Stomach (tissue), 8 donors: ENCODE measurements at regions not wholly inside any gene's neighbourhood (a gene's known extent, or its start where the extent isn't known, plus 50 kb on each side); places are given as distances from the start of the nearest gene placed in this dataset.
"Not testable (repeated sequence)": the region's sequence is repeated elsewhere in the genome, so short reads cannot be mapped to it uniquely, and the experiment has no call there.

Experiments used
- DNase-seq, 2 donors: peaks; one replicate each; pipeline versions ENCODE4 v3.0.0 to v3.0.0-alpha.2; 2013 to 2019
- H3K27ac ChIP-seq, 5 donors: fragments of 200-600 bp in 4 of 5; sonication (generic) in 4 of 5; one replicate each; pipeline ENCODE4 v1.5.1; 2013 to 2019; ENCODE audit warnings: mild to moderate bottlenecking in 1 of 5, moderate library complexity in 1 of 5
- H3K27me3 ChIP-seq, 3 donors: fragments of 200-600 bp; sonication (generic); one replicate each; pipeline ENCODE4 v1.5.1; 2017 to 2019; ENCODE audit warnings: mixed run types in 1 of 3
- H3K36me3 ChIP-seq, 4 donors: fragments of 200-600 bp; sonication (generic); 1 replicate in 3 of 4; 2 replicates in 1 of 4; pipeline ENCODE4 v1.5.1; 2016 to 2019
- H3K4me1 ChIP-seq, 4 donors: fragments of 200-600 bp; sonication (generic); one replicate each; pipeline ENCODE4 v1.5.1; 2016 to 2019
- H3K4me3 ChIP-seq, 4 donors: fragments of 200-600 bp; sonication (generic) in 3 of 4; one replicate each; pipeline ENCODE4 v1.5.1; 2016 to 2019; ENCODE audit warnings: mild to moderate bottlenecking in 1 of 4
- H3K9me3 ChIP-seq, 4 donors: fragments of 200-600 bp; sonication (generic); one replicate each; pipeline ENCODE4 v1.5.1; 2016 to 2019
- CTCF ChIP-seq, 7 experiments: fragments of 450-650 bp in 4 of 7; fragments of 200-600 bp in 3 of 7; sonication (generic) in 3 of 7; IDR thresholded peaks; one replicate each; pipeline ENCODE4 v1.5.1; 2016 to 2019; ENCODE audit warnings: antibody characterized with exemption in 7 of 7, control low read depth in 2 of 7, mild to moderate bottlenecking in 1 of 7
- EP300 ChIP-seq: sonication (generic); formaldehyde crosslinking; IDR thresholded peaks from one replicate; pipeline ENCODE4 v1.6.1; 2017; ENCODE audit warnings: antibody characterized with exemption
- POLR2A ChIP-seq, 4 donors: fragments of 450-650 bp; IDR thresholded peaks; one replicate each; pipeline ENCODE4 v1.6.1; 2016; ENCODE audit warnings: antibody characterized with exemption in 4 of 4, control low read depth in 2 of 4, mild to moderate bottlenecking in 1 of 4, moderate library complexity in 1 of 4
- POLR2AphosphoS5 ChIP-seq, 3 donors: sonication (generic); formaldehyde crosslinking; IDR thresholded peaks; one replicate each; pipeline ENCODE4 v1.6.1; 2016; ENCODE audit warnings: antibody characterized with exemption in 3 of 3
- WGBS, 5 donors: extraction: QIAGEN DNeasy Blood & Tissue Kit in 3 of 5; methylation state at CpG; one replicate each; pipeline versions ENCODE4 v1.1.5 to v1.1.7; 2013 to 2018; 5-methylcytosine and 5-hydroxymethylcytosine counted together
- intact Hi-C: fragments of 100-400 bp; cut with DNase I; formaldehyde crosslinking; loops from one replicate; pipeline ENCODE4 v1.15.1; 2023; ENCODE audit warnings: low total_unique reads
- donor health status: healthy with polysubstance abuse.
- donor health status: Bipolar disorder and iron deficiency.
- donor health status: healthy.

- no peak overlapping the region for H3K4me3 ChIP-seq
- no peaks in the 10 kb centered on the region for H3K4me1 ChIP-seq
- intact Hi-C loops = no loop called here
- no peaks in the 10 kb centered on the region for H3K27me3 ChIP-seq
- no peaks in the 10 kb centered on the region for H3K36me3 ChIP-seq
- H3K27ac ChIP-seq = no peak overlapping the region
- peaks cover 8 to 26% (median 11%) of the 10 kb centered on the region in 4 donors for H3K9me3 ChIP-seq
- DNase-seq = no peak
- TF ChIP-seq EP300 = no peak
- no peak for TF ChIP-seq CTCF (IDR thresholded peaks at IDR 0.05)
- TF ChIP-seq POLR2A (IDR thresholded peaks at IDR 0.05) = no peak
- no peak for TF ChIP-seq POLR2AphosphoS5 (IDR thresholded peaks at IDR 0.05)
Observed at GRCh38 chr5:51162245-51162644, 221.0 kb upstream of the ISL1 start.

- H3K27me3 ChIP-seq = not testable (repeated sequence)
Observed at GRCh38 chr5:51165621-51166020, 217.6 kb upstream of the ISL1 start.

GRCh38 chr5:51172903-51173626 is 210.2 kb upstream of the ISL1 start:
- Histone ChIP-seq H3K4me3 (no peak overlapping the region), H3K27me3 (no peaks in the 10 kb centered on the region), H3K27ac (no peak overlapping the region), H3K36me3 (no peaks in the 10 kb centered on the region), H3K4me1 (no peaks in the 10 kb centered on the region), H3K9me3 (no peaks in the 10 kb centered on the region)
- intact Hi-C loops = no loop called here
- 55 to 64% (median 59%) methylated on average over 7 of the region's 7 CpGs for WGBS, 5 donors
- DNase-seq = no peak
- TF ChIP-seq EP300 (no peak), POLR2AphosphoS5 (IDR thresholded peaks at IDR 0.05) (no peak), POLR2A (IDR thresholded peaks at IDR 0.05) (no peak), CTCF (IDR thresholded peaks at IDR 0.05) (no peak)

More at GRCh38 chr5:51165621-51166020, 217.6 kb upstream of the ISL1 start:
- intact Hi-C loops, H3K27ac ChIP-seq, H3K4me1 ChIP-seq, H3K36me3 ChIP-seq, DNase-seq, H3K4me3 ChIP-seq: not testable (repeated sequence)
- H3K9me3 ChIP-seq = peaks cover 8 to 17% (median 11%) of the 10 kb centered on the region in 4 donors
- 89 to 97% (median 92%) methylated on average over 12 of the region's 12 CpGs for WGBS, 5 donors

GRCh38 chr5:51181208-51181894 is 201.9 kb upstream of the ISL1 start:
- Histone ChIP-seq H3K9me3 (no peaks in the 10 kb centered on the region), H3K27ac (no peak overlapping the region), H3K4me1 (no peaks in the 10 kb centered on the region), H3K36me3 (no peaks in the 10 kb centered on the region), H3K4me3 (no peak overlapping the region), H3K27me3 (no peaks in the 10 kb centered on the region)
- no peak for DNase-seq
- 52 to 63% (median 61%) methylated on average over 3 of the region's 3 CpGs for WGBS, 5 donors
- intact Hi-C loops = no loop called here
- no peak for TF ChIP-seq EP300
- no peak for TF ChIP-seq CTCF (IDR thresholded peaks at IDR 0.05)
- no peak for TF ChIP-seq POLR2A (IDR thresholded peaks at IDR 0.05)
- TF ChIP-seq POLR2AphosphoS5 (IDR thresholded peaks at IDR 0.05) = no peak

GRCh38 chr5:51185850-51186329 is 197.4 kb upstream of the ISL1 start:
- H3K4me3 ChIP-seq = no peak overlapping the region
- H3K9me3 ChIP-seq = no peaks in the 10 kb centered on the region
- H3K27ac ChIP-seq = no peak overlapping the region
- no peaks in the 10 kb centered on the region for H3K36me3 ChIP-seq
- 62 to 85% (median 78%) methylated on average over 4 of the region's 4 CpGs for WGBS, 5 donors
- peak in 1 of 2 donors; percentile 3 for DNase-seq
- no peak for TF ChIP-seq POLR2AphosphoS5 (IDR thresholded peaks at IDR 0.05)
- TF ChIP-seq CTCF (IDR thresholded peaks at IDR 0.05) = no peak
- no peak for TF ChIP-seq EP300
- TF ChIP-seq POLR2A (IDR thresholded peaks at IDR 0.05) = no peak
- intact Hi-C loops = no loop called here
- H3K4me1 ChIP-seq = no peaks in the 10 kb centered on the region
- H3K27me3 ChIP-seq = no peaks in the 10 kb centered on the region
